K562 (cell line): ENCODE measurements at regions not wholly inside any gene's neighbourhood (a gene's known extent, or its start where the extent isn't known, plus 50 kb on each side); places are given as distances from the start of the nearest gene placed in this dataset.

Experiments used
- CBFA2T3 ChIP-seq: fragments of 450-650 bp; IDR thresholded peaks from 2 replicates; pipeline ENCODE4 v1.6.1; 2017
- CEBPZ ChIP-seq: fragments of 150-350 bp; IDR thresholded peaks from 2 replicates; pipeline ENCODE4 v1.6.1; 2014; ENCODE audit warnings: low read depth, mild to moderate bottlenecking, low read length, borderline replicate concordance
- HMGXB4 ChIP-seq: sonication (generic); formaldehyde crosslinking; IDR thresholded peaks from 2 replicates; pipeline ENCODE4 v1.8.1; 2023; ENCODE audit warnings: mild to moderate bottlenecking, missing genetic modification reagents
- PML ChIP-seq: IDR thresholded peaks from 2 replicates; pipeline ENCODE4 v1.6.1; 2012; ENCODE audit warnings: low read length, inconsistent platforms
- USF1 ChIP-seq: sonication (generic); formaldehyde crosslinking; IDR thresholded peaks from 2 replicates; pipeline ENCODE4 v1.9.0; 2022; ENCODE audit warnings: mild to moderate bottlenecking, missing genetic modification reagents
- ZNF512 ChIP-seq: IDR thresholded peaks from 2 replicates; pipeline ENCODE4 v1.6.1; 2016; ENCODE audit warnings: missing genetic modification characterization, missing compliant biosample characterization
- ZNF586 ChIP-seq: fragments of 450-650 bp; formaldehyde crosslinking; conservative IDR thresholded peaks from 2 replicates; pipeline ENCODE4 v1.4.0; 2020; ENCODE audit warnings: mild to moderate bottlenecking, moderate library complexity
- TF ChIP-seq, protein P1 (sequence below): fragments of 450-650 bp; IDR thresholded peaks from 2 replicates; pipeline ENCODE4 v1.6.1; 2016; ENCODE audit warnings: missing biosample characterization, missing genetic modification characterization

DNA sequence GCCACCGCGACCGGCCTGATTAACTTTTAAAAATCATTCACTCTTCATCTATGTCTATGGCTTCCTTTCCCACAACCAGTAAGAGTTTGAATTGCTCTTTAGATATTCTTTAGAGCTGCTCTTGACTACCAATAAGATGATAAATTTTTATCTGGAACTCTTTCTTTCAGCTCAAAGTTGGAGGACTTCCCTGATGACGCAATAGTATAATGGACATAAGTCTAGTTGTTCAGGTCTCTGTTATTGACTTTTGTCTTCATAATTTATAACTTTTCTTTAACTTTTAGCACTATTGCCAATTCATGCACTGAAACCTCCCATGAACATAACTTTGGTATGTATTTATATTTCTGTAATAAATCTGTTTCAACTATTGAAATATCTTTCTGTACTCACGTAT, 61.3 kb upstream of the NLGN1 start (continued):
- no peak for TF ChIP-seq CBFA2T3
- TF ChIP-seq PML: no peak
- TF ChIP-seq, protein P1, sequence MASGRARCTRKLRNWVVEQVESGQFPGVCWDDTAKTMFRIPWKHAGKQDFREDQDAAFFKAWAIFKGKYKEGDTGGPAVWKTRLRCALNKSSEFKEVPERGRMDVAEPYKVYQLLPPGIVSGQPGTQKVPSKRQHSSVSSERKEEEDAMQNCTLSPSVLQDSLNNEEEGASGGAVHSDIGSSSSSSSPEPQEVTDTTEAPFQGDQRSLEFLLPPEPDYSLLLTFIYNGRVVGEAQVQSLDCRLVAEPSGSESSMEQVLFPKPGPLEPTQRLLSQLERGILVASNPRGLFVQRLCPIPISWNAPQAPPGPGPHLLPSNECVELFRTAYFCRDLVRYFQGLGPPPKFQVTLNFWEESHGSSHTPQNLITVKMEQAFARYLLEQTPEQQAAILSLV: peak; percentile 40; the same call in 1 of the 2 replicates
- TF ChIP-seq USF1 (CRISPR knock-in tag): no peak
- TF ChIP-seq ZNF586 (CRISPR knock-in tag): no peak
- no peak for TF ChIP-seq HMGXB4 (CRISPR knock-in tag)
- no peak for TF ChIP-seq ZNF512 (tag)
- TF ChIP-seq CEBPZ: no peak
- TF ChIP-seq, all 486 proteins: peak for 4
